Pancreas (tissue), 10 donors: ENCODE measurements at regions not wholly inside any gene's neighbourhood (a gene's known extent, or its start where the extent isn't known, plus 50 kb on each side); places are given as distances from the start of the nearest gene placed in this dataset.
A peak's percentile ranks its signal among the peaks of the same experiment; 100 is the strongest.

ENCODE experiments used
- ATAC-seq, 4 donors: fragments of 200-7000 bp; cut with Tn5 transposase; one replicate each; pipeline versions ENCODE4 v1.8.0 to v1.9.1; 2020; ENCODE audit warnings: mild to moderate bottlenecking in 4 of 4, moderate library complexity in 4 of 4
- DNase-seq, 6 donors: peaks; one replicate each; pipeline ENCODE4 v3.0.0-alpha.2; 2020
- FAIRE-seq: peaks from 2 replicates; lab custom pipeline; 2012; peaks lifted over from hg19 to GRCh38; lab: Jason Lieb, UNC
- H3K27ac ChIP-seq, 4 donors: fragments of 200-600 bp; sonication (generic); 1 replicate in 3 of 4; 2 replicates in 1 of 4; pipeline versions ENCODE4 v1.5.0 to v1.8.0; 2020
- H3K27me3 ChIP-seq, 4 donors: fragments of 200-600 bp; one replicate each; pipeline ENCODE4 v1.8.0; 2021
- H3K36me3 ChIP-seq, 3 donors: fragments of 200-600 bp; sonication (generic) in 1 of 3; one replicate each; pipeline versions ENCODE4 v1.5.0 to v1.8.0; 2020 to 2021
- H3K4me1 ChIP-seq, 3 donors: fragments of 200-600 bp; one replicate each; pipeline ENCODE4 v1.8.0; 2021
- H3K4me3 ChIP-seq, 4 donors: fragments of 200-600 bp; sonication (generic) in 2 of 4; one replicate each; pipeline versions ENCODE4 v1.5.0 to v1.8.0; 2020 to 2021
- H3K9me3 ChIP-seq, 4 donors: fragments of 200-600 bp; one replicate each; pipeline ENCODE4 v1.8.0; 2021
- CTCF ChIP-seq, 4 donors: fragments of 200-600 bp; sonication (generic) in 3 of 4; IDR thresholded peaks; one replicate each; pipeline versions ENCODE4 v1.5.0 to v1.8.0; 2021; ENCODE audit warnings: antibody characterized with exemption in 4 of 4
- WGBS, 2 donors: extraction: QIAGEN DNeasy Blood & Tissue Kit; methylation state at CpG; one replicate each; pipeline ENCODE4 v1.1.7; 2013; 5-methylcytosine and 5-hydroxymethylcytosine counted together
- intact Hi-C, 3 donors: fragments of 100-400 bp; cut with DNase I; formaldehyde crosslinking; loops; one replicate each; pipeline versions ENCODE4 v1.11.1 to v1.14.2; 2022
- donor health status: healthy with polysubstance abuse.
- donor health status: DM: no; HTN: no; CAD: no; lungs with moderate emphysema.
- donor health status: DM: no; HTN: no; CAD: no.
- donor health status: control.
- donor health status: control.
- donor health status: Bipolar disorder and iron deficiency.
- donor health status: DM: yes; HTN: yes; CAD: no.
- donor health status: DM: no; HTN: no; CAD: no.
- donor health status: DM: no; HTN: no; CAD: no.
- donor health status: DM: yes; HTN: yes; CAD: no.

- no peak overlapping the region for H3K27ac ChIP-seq
- H3K9me3 ChIP-seq, result no peaks in the 10 kb centered on the region
- DNase-seq (no peak), ATAC-seq (peak in 1 of 4 donors; percentile 39), FAIRE-seq (no peak)
- WGBS, 2 donors, result 62 to 67% methylated on average over 14 of the region's 14 CpGs
- no peak overlapping the region for H3K4me3 ChIP-seq
- H3K27me3 ChIP-seq, result no peaks in the 10 kb centered on the region
- intact Hi-C loops, result no loop called here
- H3K4me1 ChIP-seq, result no peaks in the 10 kb centered on the region
- no peaks in the 10 kb centered on the region for H3K36me3 ChIP-seq
- no peak for TF ChIP-seq CTCF (IDR thresholded peaks at IDR 0.05)
Measured at GRCh38 chr9:107874591-107875369, 385.2 kb upstream of the KLF4 start.

GRCh38 chr9:107874137-107874536, 384.6 kb upstream of the KLF4 start:
- no peaks in the 10 kb centered on the region for H3K4me1 ChIP-seq
- ATAC-seq, result no peak
- WGBS, 2 donors, result 74 to 82% methylated on average over 3 of the region's 3 CpGs
- H3K36me3 ChIP-seq, result no peaks in the 10 kb centered on the region
- FAIRE-seq, result no peak
- H3K27ac ChIP-seq, result no peak overlapping the region
- H3K9me3 ChIP-seq, result no peaks in the 10 kb centered on the region
- no peaks in the 10 kb centered on the region for H3K27me3 ChIP-seq
- H3K4me3 ChIP-seq, result no peak overlapping the region
- intact Hi-C loops, result no loop called here
- DNase-seq, result no peak
- TF ChIP-seq CTCF (IDR thresholded peaks at IDR 0.05), result no peak

GRCh38 chr9:107872457-107873192, 383.1 kb upstream of the KLF4 start:
- Histone ChIP-seq H3K27ac (no peak overlapping the region), H3K36me3 (no peaks in the 10 kb centered on the region), H3K4me3 (no peak overlapping the region), H3K9me3 (no peaks in the 10 kb centered on the region), H3K27me3 (no peaks in the 10 kb centered on the region), H3K4me1 (no peaks in the 10 kb centered on the region)
- 79 to 85% methylated on average over 3 of the region's 3 CpGs for WGBS, 2 donors
- intact Hi-C loops, result no loop called here
- no peak for DNase-seq
- no peak for ATAC-seq
- no peak for TF ChIP-seq CTCF (IDR thresholded peaks at IDR 0.05)
- FAIRE-seq, result no peak

GRCh38 chr9:107870927-107871680, 381.5 kb upstream of the KLF4 start:
- no peaks in the 10 kb centered on the region for H3K36me3 ChIP-seq
- no peak overlapping the region for H3K27ac ChIP-seq
- no peak for DNase-seq
- intact Hi-C loops, result no loop called here
- no peak overlapping the region for H3K4me3 ChIP-seq
- no peak for TF ChIP-seq CTCF (IDR thresholded peaks at IDR 0.05)
- FAIRE-seq, result no peak
- H3K27me3 ChIP-seq, result no peaks in the 10 kb centered on the region
- no peaks in the 10 kb centered on the region for H3K4me1 ChIP-seq
- WGBS, 2 donors, result 79 to 89% methylated on average over 3 of the region's 3 CpGs
- H3K9me3 ChIP-seq, result no peaks in the 10 kb centered on the region
- ATAC-seq, result no peak
